BLaER1 (cell line): ENCODE measurements at regions not wholly inside any gene's neighbourhood (a gene's known extent, or its start where the extent isn't known, plus 50 kb on each side); places are given as distances from the start of the nearest gene placed in this dataset.
A peak's percentile ranks its signal among the peaks of the same experiment; 100 is the strongest.

ENCODE experiments used
- H3K27ac ChIP-seq: shearing (Covaris generic); formaldehyde crosslinking; 2 replicates; pipeline ENCODE4 v1.8.1; 2022
- H3K27me3 ChIP-seq: shearing (Covaris generic); formaldehyde crosslinking; 2 replicates; pipeline ENCODE4 v1.8.1; 2022
- H3K36me3 ChIP-seq: shearing (Covaris generic); formaldehyde crosslinking; 2 replicates; pipeline ENCODE4 v1.8.1; 2022
- H3K4me1 ChIP-seq: shearing (Covaris generic); formaldehyde crosslinking; 2 replicates; pipeline ENCODE4 v1.8.1; 2022
- H3K4me2 ChIP-seq: shearing (Covaris generic); formaldehyde crosslinking; 2 replicates; pipeline ENCODE4 v1.8.1; 2022
- H3K4me3 ChIP-seq: shearing (Covaris generic); formaldehyde crosslinking; 2 replicates; pipeline ENCODE4 v1.8.1; 2022
- H3K9ac ChIP-seq: shearing (Covaris generic); formaldehyde crosslinking; 2 replicates; pipeline ENCODE4 v1.8.1; 2022
- H3K9me3 ChIP-seq: shearing (Covaris generic); formaldehyde crosslinking; 2 replicates; pipeline ENCODE4 v1.8.1; 2022
- H4K20me1 ChIP-seq: shearing (Covaris generic); formaldehyde crosslinking; 2 replicates; pipeline ENCODE4 v1.8.1; 2022
- Cebpa-rat ChIP-seq: shearing (Covaris generic); IDR thresholded peaks from 2 replicates; pipeline ENCODE4 v1.8.1; 2022

GRCh38 chr9:73079326-73079725 is 72.3 kb upstream of the ANXA1 start:
- Histone ChIP-seq H3K27me3 (no peaks in the 10 kb centered on the region), H3K9me3 (no peaks in the 10 kb centered on the region), H3K4me1 (peaks cover 19% of the 10 kb centered on the region), H3K27ac (no peak overlapping the region), H3K36me3 (no peaks in the 10 kb centered on the region), H4K20me1 (no peaks in the 10 kb centered on the region), H3K4me3 (no peak overlapping the region), H3K4me2 (peak overlapping the region; percentile 33), H3K9ac (no peak overlapping the region)
- no peak for TF ChIP-seq Cebpa-rat

GRCh38 chr9:73077625-73078030 is 74.0 kb upstream of the ANXA1 start:
- Histone ChIP-seq H3K9me3 (no peaks in the 10 kb centered on the region), H3K27ac (no peak overlapping the region), H3K4me2 (no peak overlapping the region), H3K4me1 (peaks cover 19% of the 10 kb centered on the region), H3K27me3 (no peaks in the 10 kb centered on the region), H3K4me3 (no peak overlapping the region), H4K20me1 (no peaks in the 10 kb centered on the region), H3K36me3 (no peaks in the 10 kb centered on the region), H3K9ac (no peak overlapping the region)
- TF ChIP-seq Cebpa-rat: no peak

GRCh38 chr9:73076970-73077369 is 74.7 kb upstream of the ANXA1 start:
- no peaks in the 10 kb centered on the region for H3K36me3 ChIP-seq
- no peaks in the 10 kb centered on the region for H4K20me1 ChIP-seq
- no peak overlapping the region for H3K27ac ChIP-seq
- peaks cover 19% of the 10 kb centered on the region for H3K4me1 ChIP-seq
- H3K9me3 ChIP-seq: no peaks in the 10 kb centered on the region
- no peak for TF ChIP-seq Cebpa-rat
- H3K27me3 ChIP-seq: no peaks in the 10 kb centered on the region
- no peak overlapping the region for H3K9ac ChIP-seq
- H3K4me3 ChIP-seq: no peak overlapping the region
- no peak overlapping the region for H3K4me2 ChIP-seq

GRCh38 chr9:73074176-73074708 is 77.4 kb upstream of the ANXA1 start:
- Histone ChIP-seq H3K9me3 (no peaks in the 10 kb centered on the region), H3K4me3 (no peak overlapping the region), H3K4me1 (peaks cover 4% of the 10 kb centered on the region), H3K36me3 (no peaks in the 10 kb centered on the region), H3K27ac (no peak overlapping the region), H4K20me1 (no peaks in the 10 kb centered on the region), H3K27me3 (no peaks in the 10 kb centered on the region), H3K4me2 (no peak overlapping the region), H3K9ac (no peak overlapping the region)
- no peak for TF ChIP-seq Cebpa-rat

- no peaks in the 10 kb centered on the region for H3K27me3 ChIP-seq
- no peaks in the 10 kb centered on the region for H3K4me1 ChIP-seq
- no peak overlapping the region for H3K9ac ChIP-seq
- no peak overlapping the region for H3K4me2 ChIP-seq
- H3K27ac ChIP-seq: no peak overlapping the region
- TF ChIP-seq Cebpa-rat: no peak
- no peaks in the 10 kb centered on the region for H4K20me1 ChIP-seq
- no peaks in the 10 kb centered on the region for H3K9me3 ChIP-seq
- no peak overlapping the region for H3K4me3 ChIP-seq
- H3K36me3 ChIP-seq: no peaks in the 10 kb centered on the region
Observed at GRCh38 chr9:73073337-73074175, 78.1 kb upstream of the ANXA1 start.

- no peak overlapping the region for H3K27ac ChIP-seq
- H3K4me1 ChIP-seq: no peaks in the 10 kb centered on the region
- no peak overlapping the region for H3K9ac ChIP-seq
- H3K27me3 ChIP-seq: no peaks in the 10 kb centered on the region
- H3K36me3 ChIP-seq: no peaks in the 10 kb centered on the region
- no peak for TF ChIP-seq Cebpa-rat
- no peak overlapping the region for H3K4me2 ChIP-seq
- H3K4me3 ChIP-seq: no peak overlapping the region
- H3K9me3 ChIP-seq: peaks cover 6% of the 10 kb centered on the region
- no peaks in the 10 kb centered on the region for H4K20me1 ChIP-seq
Observed at GRCh38 chr9:73067074-73067473, 84.6 kb upstream of the ANXA1 start.

GRCh38 chr9:73065439-73065838 is 86.2 kb upstream of the ANXA1 start:
- TF ChIP-seq Cebpa-rat: no peak
- no peak overlapping the region for H3K27ac ChIP-seq
- no peak overlapping the region for H3K4me2 ChIP-seq
- no peak overlapping the region for H3K9ac ChIP-seq
- no peaks in the 10 kb centered on the region for H4K20me1 ChIP-seq
- no peaks in the 10 kb centered on the region for H3K27me3 ChIP-seq
- peaks cover 6% of the 10 kb centered on the region for H3K9me3 ChIP-seq
- no peak overlapping the region for H3K4me3 ChIP-seq
- H3K4me1 ChIP-seq: peaks cover 8% of the 10 kb centered on the region
- no peaks in the 10 kb centered on the region for H3K36me3 ChIP-seq

- H3K4me1 ChIP-seq: peaks cover 19% of the 10 kb centered on the region
- no peak overlapping the region for H3K27ac ChIP-seq
- H4K20me1 ChIP-seq: no peaks in the 10 kb centered on the region
- H3K4me3 ChIP-seq: no peak overlapping the region
- peaks cover 6% of the 10 kb centered on the region for H3K9me3 ChIP-seq
- H3K27me3 ChIP-seq: no peaks in the 10 kb centered on the region
- H3K9ac ChIP-seq: no peak overlapping the region
- no peak overlapping the region for H3K4me2 ChIP-seq
- no peak for TF ChIP-seq Cebpa-rat
- H3K36me3 ChIP-seq: no peaks in the 10 kb centered on the region
Observed at GRCh38 chr9:73064315-73064714, 87.3 kb upstream of the ANXA1 start.

- H3K4me1 ChIP-seq: peaks cover 21% of the 10 kb centered on the region
- no peak overlapping the region for H3K4me3 ChIP-seq
- no peak for TF ChIP-seq Cebpa-rat
- no peak overlapping the region for H3K27ac ChIP-seq
- no peak overlapping the region for H3K9ac ChIP-seq
- H3K9me3 ChIP-seq: no peaks in the 10 kb centered on the region
- H3K27me3 ChIP-seq: no peaks in the 10 kb centered on the region
- H3K36me3 ChIP-seq: no peaks in the 10 kb centered on the region
- peak overlapping the region; percentile 30 for H3K4me2 ChIP-seq
- H4K20me1 ChIP-seq: no peaks in the 10 kb centered on the region
Observed at GRCh38 chr9:73061146-73061545, 90.5 kb upstream of the ANXA1 start.

- Histone ChIP-seq H3K4me3 (no peak overlapping the region), H4K20me1 (no peaks in the 10 kb centered on the region), H3K9me3 (no peaks in the 10 kb centered on the region), H3K9ac (no peak overlapping the region), H3K4me1 (peaks cover 23% of the 10 kb centered on the region), H3K27me3 (no peaks in the 10 kb centered on the region), H3K27ac (no peak overlapping the region), H3K4me2 (peak overlapping the region; percentile 30), H3K36me3 (no peaks in the 10 kb centered on the region)
- TF ChIP-seq Cebpa-rat: no peak
Observed at GRCh38 chr9:73059247-73059646, 92.4 kb upstream of the ANXA1 start.

GRCh38 chr9:73056245-73056644 is 95.4 kb upstream of the ANXA1 start:
- H3K36me3 ChIP-seq: no peaks in the 10 kb centered on the region
- H4K20me1 ChIP-seq: no peaks in the 10 kb centered on the region
- H3K4me2 ChIP-seq: no peak overlapping the region
- H3K27ac ChIP-seq: no peak overlapping the region
- H3K4me3 ChIP-seq: no peak overlapping the region
- H3K4me1 ChIP-seq: peaks cover 36% of the 10 kb centered on the region
- no peak for TF ChIP-seq Cebpa-rat
- no peaks in the 10 kb centered on the region for H3K27me3 ChIP-seq
- H3K9me3 ChIP-seq: no peaks in the 10 kb centered on the region
- H3K9ac ChIP-seq: no peak overlapping the region
